ENCODE measurements at regions not wholly inside any gene's neighbourhood (a gene's known extent, or its start where the extent isn't known, plus 50 kb on each side); places are given as distances from the start of the nearest gene placed in this dataset.

DNA sequence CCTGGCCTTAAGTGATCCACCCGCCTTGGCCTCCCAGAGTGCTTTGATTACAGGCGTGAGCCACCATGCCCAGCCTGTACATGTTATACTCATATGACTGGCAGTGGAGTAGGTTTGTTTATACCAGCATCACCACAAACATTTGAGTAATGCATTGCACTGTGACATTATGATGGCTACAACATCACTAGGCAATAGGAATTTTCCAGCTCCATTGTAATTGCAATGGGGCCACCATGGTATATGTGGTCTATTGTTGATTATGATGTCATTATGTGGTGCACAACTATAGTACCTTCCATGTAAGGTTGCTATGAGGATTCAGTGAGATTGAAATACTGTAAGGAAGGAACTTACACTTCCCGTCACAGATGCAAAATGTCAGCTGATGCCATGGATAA lies 168.9 kb downstream of the COPRS start:
- TF ChIP-seq CTCF (IDR thresholded peaks at IDR 0.05; ENCODE audit: low read length) (no peak), EZH2 (optimal IDR thresholded peaks at IDR 0.05; ENCODE audit: low read depth, low read length) (no peak), EZH2phosphoT487 (IDR thresholded peaks at IDR 0.05; ENCODE audit: low read length) (no peak)
